ENCODE measurements at regions not wholly inside any gene's neighbourhood (a gene's known extent, or its start where the extent isn't known, plus 50 kb on each side); places are given as distances from the start of the nearest gene placed in this dataset.

DNA sequence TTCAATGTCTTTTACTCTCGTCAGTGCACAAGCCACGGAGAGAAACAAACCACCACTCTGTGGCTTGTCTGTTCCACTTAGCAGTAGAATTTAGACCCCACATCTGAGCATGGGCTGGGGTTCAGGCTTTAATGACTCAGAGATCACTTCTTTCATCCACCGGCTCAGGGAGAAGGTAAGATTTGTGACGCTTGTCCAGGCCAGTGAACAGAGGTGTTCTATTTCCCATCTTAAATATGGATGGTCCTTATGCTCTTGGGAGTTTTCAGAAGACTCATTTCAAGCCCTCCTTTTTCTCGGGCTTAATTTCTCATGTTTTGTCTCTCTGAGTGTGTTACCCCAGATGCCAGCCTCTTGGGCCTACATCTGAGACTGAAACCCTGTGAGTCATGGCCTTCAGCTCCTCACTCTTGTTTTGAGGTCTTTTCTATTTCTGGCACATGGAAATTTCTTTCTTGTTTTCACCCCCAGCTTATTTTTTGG lies 127.4 kb upstream of the SFRP2 start:
- H3K4me1 Mint-ChIP-seq = no peaks in the 10 kb centered on the region
- H3K27me3 ChIP-seq (ENCODE audit: insufficient read depth, low read length) = no peaks in the 10 kb centered on the region
- no peaks in the 10 kb centered on the region for H3K9me3 ChIP-seq (ENCODE audit: control insufficient read depth in 1 of 2, low read length in 2 of 2)
- H3K36me3 Mint-ChIP-seq = no peaks in the 10 kb centered on the region
- no peaks in the 10 kb centered on the region for H3K9me3 Mint-ChIP-seq
- H3K27me3 Mint-ChIP-seq = peaks cover 9% of the 10 kb centered on the region in 2 donors
- DNase-seq = no peak
- no peak overlapping the region for H3K4me3 Mint-ChIP-seq
- no peak overlapping the region for H3K27ac ChIP-seq (ENCODE audit: low read depth, low read length)
- intact Hi-C loops (cut with micrococcal nuclease) = no loop called here
- ChIA-PET POLR2A (ENCODE audit: partially characterized antibody) (no interaction called here), CTCF (ENCODE audit: partially characterized antibody) (no interaction called here)
- no peaks in the 10 kb centered on the region for H3K36me3 ChIP-seq (ENCODE audit: insufficient read depth, low read length)
- no peak overlapping the region for H3K27ac Mint-ChIP-seq
- H3K4me1 ChIP-seq (ENCODE audit: insufficient read depth, low read length) = no peaks in the 10 kb centered on the region
- no peak overlapping the region for H3K4me3 ChIP-seq (ENCODE audit: low read length in 2 of 2)

DNA sequence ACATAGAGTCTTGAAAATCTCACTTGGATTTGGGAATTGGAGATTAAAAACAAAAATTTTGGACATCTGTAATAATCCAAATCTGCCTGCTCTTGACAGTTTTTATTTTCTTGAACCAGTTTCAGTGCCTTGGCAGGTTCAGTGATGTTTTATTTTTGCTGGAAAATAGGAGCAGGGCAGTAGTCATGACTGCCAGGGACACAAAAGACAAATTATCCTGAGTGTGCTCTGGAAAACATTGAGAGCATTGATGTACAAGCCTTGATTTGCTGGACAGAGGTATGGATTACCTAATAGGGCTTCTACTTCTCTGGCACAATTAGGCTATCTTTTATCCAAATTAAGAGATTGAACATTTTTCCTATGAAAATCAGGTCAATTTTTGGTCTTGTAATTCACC lies 123.4 kb upstream of the SFRP2 start:
- Histone ChIP-seq H3K4me3 (ENCODE audit: low read length in 2 of 2) (no peak overlapping the region), H3K4me1 (ENCODE audit: insufficient read depth, low read length) (no peaks in the 10 kb centered on the region), H3K27ac (ENCODE audit: low read depth, low read length) (no peak overlapping the region), H3K27me3 (ENCODE audit: insufficient read depth, low read length) (no peaks in the 10 kb centered on the region), H3K9me3 (ENCODE audit: control insufficient read depth in 1 of 2, low read length in 2 of 2) (no peaks in the 10 kb centered on the region), H3K36me3 (ENCODE audit: insufficient read depth, low read length) (no peaks in the 10 kb centered on the region)
- Mint-ChIP-seq H3K9me3 (no peaks in the 10 kb centered on the region), H3K4me1 (peaks cover 0 to 2% (median 0%) of the 10 kb centered on the region in 4 donors), H3K27ac (no peak overlapping the region), H3K27me3 (peaks cover 10% of the 10 kb centered on the region in 2 donors), H3K4me3 (no peak overlapping the region), H3K36me3 (no peaks in the 10 kb centered on the region)
- no peak for DNase-seq
- intact Hi-C loops (cut with micrococcal nuclease) = no loop called here
- ChIA-PET POLR2A (ENCODE audit: partially characterized antibody) (no interaction called here), CTCF (ENCODE audit: partially characterized antibody) (no interaction called here)

DNA sequence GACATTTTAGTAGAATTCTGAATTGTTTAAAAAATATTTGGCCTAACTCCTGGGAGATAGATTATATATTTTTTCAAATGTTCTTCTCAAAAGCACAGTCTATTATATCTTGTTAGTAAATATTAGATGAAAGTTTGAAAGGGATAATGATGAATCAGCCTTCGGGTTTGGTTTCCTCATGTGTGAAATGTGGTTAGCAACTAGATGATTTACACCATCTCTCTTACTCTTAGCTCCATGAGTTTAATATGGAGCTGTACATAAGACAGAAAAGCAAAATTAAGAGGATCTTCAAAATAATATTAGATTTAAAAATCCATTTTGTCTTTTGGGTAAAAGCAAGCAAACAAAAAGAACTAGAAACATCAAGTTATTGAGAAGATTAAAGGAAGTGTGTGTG lies 120.8 kb upstream of the SFRP2 start:
- H3K27me3 Mint-ChIP-seq = peaks cover 10 to 15% of the 10 kb centered on the region in 2 donors
- no peak for DNase-seq
- no peak overlapping the region for H3K4me3 Mint-ChIP-seq
- H3K4me1 Mint-ChIP-seq = peaks cover 0 to 2% (median under 1%) of the 10 kb centered on the region in 4 donors
- Histone ChIP-seq H3K27ac (ENCODE audit: low read depth, low read length) (no peak overlapping the region), H3K36me3 (ENCODE audit: insufficient read depth, low read length) (no peaks in the 10 kb centered on the region), H3K27me3 (ENCODE audit: insufficient read depth, low read length) (no peaks in the 10 kb centered on the region), H3K9me3 (ENCODE audit: control insufficient read depth in 1 of 2, low read length in 2 of 2) (no peaks in the 10 kb centered on the region), H3K4me3 (ENCODE audit: low read length in 2 of 2) (no peak overlapping the region), H3K4me1 (ENCODE audit: insufficient read depth, low read length) (no peaks in the 10 kb centered on the region)
- ChIA-PET CTCF (ENCODE audit: partially characterized antibody) (no interaction called here), POLR2A (ENCODE audit: partially characterized antibody) (no interaction called here)
- H3K27ac Mint-ChIP-seq = no peak overlapping the region
- H3K9me3 Mint-ChIP-seq = no peaks in the 10 kb centered on the region
- intact Hi-C loops (cut with micrococcal nuclease) = no loop called here
- H3K36me3 Mint-ChIP-seq = no peaks in the 10 kb centered on the region

DNA sequence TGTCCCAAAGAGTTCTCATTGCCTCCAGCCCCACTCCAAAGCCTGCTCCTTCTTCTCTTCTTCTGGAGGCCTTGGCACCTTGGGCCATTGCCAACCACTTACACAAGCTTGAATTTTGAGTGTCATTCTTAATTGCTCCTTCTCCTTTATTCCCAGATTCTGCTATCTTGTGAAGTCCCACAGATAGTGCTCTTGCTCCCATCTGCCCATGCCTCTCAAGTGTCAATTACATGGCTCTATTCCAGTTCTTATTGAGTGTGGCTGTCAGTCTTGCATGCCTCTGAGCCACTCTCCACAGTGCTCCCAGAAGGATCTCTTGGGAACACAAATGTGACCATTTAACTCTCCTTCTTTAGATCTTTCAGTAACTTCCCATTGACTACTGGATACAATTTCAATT lies 117.3 kb upstream of the SFRP2 start:
- Histone ChIP-seq H3K4me3 (ENCODE audit: low read length in 2 of 2) (no peak overlapping the region), H3K4me1 (ENCODE audit: insufficient read depth, low read length) (no peaks in the 10 kb centered on the region), H3K27ac (ENCODE audit: low read depth, low read length) (no peak overlapping the region), H3K9me3 (ENCODE audit: control insufficient read depth in 1 of 2, low read length in 2 of 2) (no peaks in the 10 kb centered on the region), H3K27me3 (ENCODE audit: insufficient read depth, low read length) (no peaks in the 10 kb centered on the region), H3K36me3 (ENCODE audit: insufficient read depth, low read length) (no peaks in the 10 kb centered on the region)
- H3K27ac Mint-ChIP-seq = no peak overlapping the region
- H3K9me3 Mint-ChIP-seq = no peaks in the 10 kb centered on the region
- intact Hi-C loops (cut with micrococcal nuclease) = no loop called here
- H3K4me1 Mint-ChIP-seq = peaks cover 0 to 2% (median under 1%) of the 10 kb centered on the region in 4 donors
- ChIA-PET POLR2A (ENCODE audit: partially characterized antibody) (no interaction called here), CTCF (ENCODE audit: partially characterized antibody) (no interaction called here)
- no peak overlapping the region for H3K4me3 Mint-ChIP-seq
- H3K36me3 Mint-ChIP-seq = no peaks in the 10 kb centered on the region
- H3K27me3 Mint-ChIP-seq = peaks cover 0 to 7% of the 10 kb centered on the region in 2 donors
- no peak for DNase-seq

DNA sequence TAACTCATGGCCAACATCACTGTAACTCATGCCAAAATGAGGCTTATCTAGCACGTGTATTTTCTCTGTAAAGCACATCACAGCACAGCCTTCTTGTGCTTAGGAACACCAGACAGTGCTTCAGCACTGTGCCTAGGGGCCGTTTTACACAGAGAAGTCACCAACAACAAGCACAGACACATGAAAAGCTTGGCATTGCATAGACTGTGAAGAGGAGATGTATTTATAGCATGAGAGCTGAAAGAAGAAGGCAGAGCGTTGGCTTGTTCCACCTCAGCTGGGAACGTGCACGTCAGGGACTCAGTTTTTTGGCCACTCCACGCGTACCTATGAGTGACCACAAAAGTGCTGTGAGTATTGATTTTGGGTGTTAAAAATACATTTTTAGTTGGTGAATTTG lies 116.3 kb upstream of the SFRP2 start:
- H3K36me3 Mint-ChIP-seq = no peaks in the 10 kb centered on the region
- peaks cover 0 to 2% (median under 1%) of the 10 kb centered on the region in 4 donors for H3K4me1 Mint-ChIP-seq
- no peak overlapping the region for H3K27ac Mint-ChIP-seq
- no peaks in the 10 kb centered on the region for H3K9me3 ChIP-seq (ENCODE audit: control insufficient read depth in 1 of 2, low read length in 2 of 2)
- no peak overlapping the region for H3K4me3 ChIP-seq (ENCODE audit: low read length in 2 of 2)
- CTCF ChIA-PET (ENCODE audit: partially characterized antibody) = interaction anchor here (0.6 kb wide), 1 partner anchor 124 kb away, joined by 3 read pairs; no protein-coding TSS in a partner anchor
- intact Hi-C loops (cut with micrococcal nuclease) = no loop called here
- POLR2A ChIA-PET (ENCODE audit: partially characterized antibody) = no interaction called here
- H3K36me3 ChIP-seq (ENCODE audit: insufficient read depth, low read length) = no peaks in the 10 kb centered on the region
- no peaks in the 10 kb centered on the region for H3K27me3 ChIP-seq (ENCODE audit: insufficient read depth, low read length)
- no peak for DNase-seq
- H3K9me3 Mint-ChIP-seq = no peaks in the 10 kb centered on the region
- no peak overlapping the region for H3K27ac ChIP-seq (ENCODE audit: low read depth, low read length)
- H3K27me3 Mint-ChIP-seq = peaks cover 0 to 9% of the 10 kb centered on the region in 2 donors
- H3K4me3 Mint-ChIP-seq = no peak overlapping the region
- H3K4me1 ChIP-seq (ENCODE audit: insufficient read depth, low read length) = no peaks in the 10 kb centered on the region

DNA sequence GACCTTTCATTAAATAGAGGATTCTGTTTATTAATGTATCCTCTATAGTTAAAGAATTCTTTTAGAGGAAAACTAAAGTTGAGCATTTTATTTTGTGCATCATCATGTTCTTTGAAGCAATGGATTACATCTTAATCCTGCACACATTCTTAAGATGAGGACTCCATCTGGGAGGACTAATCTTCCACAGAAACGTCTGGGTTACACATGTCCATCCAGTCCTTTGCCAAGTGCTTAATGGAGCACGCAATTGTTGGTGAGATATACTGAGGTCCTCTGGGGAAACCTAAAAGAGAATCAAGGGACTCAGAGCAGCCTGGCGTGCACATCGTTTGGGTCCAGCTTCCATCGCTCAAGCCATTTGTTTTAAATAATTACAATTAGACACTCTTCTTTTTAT lies 115.1 kb upstream of the SFRP2 start:
- Mint-ChIP-seq H3K9me3 (no peaks in the 10 kb centered on the region), H3K4me1 (peaks cover 0 to 2% (median under 1%) of the 10 kb centered on the region in 4 donors), H3K36me3 (no peaks in the 10 kb centered on the region), H3K27ac (no peak overlapping the region), H3K27me3 (peaks cover 2 to 12% of the 10 kb centered on the region in 2 donors), H3K4me3 (no peak overlapping the region)
- CTCF ChIA-PET (ENCODE audit: partially characterized antibody) = no interaction called here
- Histone ChIP-seq H3K4me3 (ENCODE audit: low read length in 2 of 2) (no peak overlapping the region), H3K36me3 (ENCODE audit: insufficient read depth, low read length) (no peaks in the 10 kb centered on the region), H3K9me3 (ENCODE audit: control insufficient read depth in 1 of 2, low read length in 2 of 2) (no peaks in the 10 kb centered on the region), H3K27ac (ENCODE audit: low read depth, low read length) (no peak overlapping the region), H3K27me3 (ENCODE audit: insufficient read depth, low read length) (no peaks in the 10 kb centered on the region), H3K4me1 (ENCODE audit: insufficient read depth, low read length) (no peaks in the 10 kb centered on the region)
- POLR2A ChIA-PET (ENCODE audit: partially characterized antibody) = no interaction called here
- intact Hi-C loops (cut with micrococcal nuclease) = no loop called here
- DNase-seq = no peak

DNA sequence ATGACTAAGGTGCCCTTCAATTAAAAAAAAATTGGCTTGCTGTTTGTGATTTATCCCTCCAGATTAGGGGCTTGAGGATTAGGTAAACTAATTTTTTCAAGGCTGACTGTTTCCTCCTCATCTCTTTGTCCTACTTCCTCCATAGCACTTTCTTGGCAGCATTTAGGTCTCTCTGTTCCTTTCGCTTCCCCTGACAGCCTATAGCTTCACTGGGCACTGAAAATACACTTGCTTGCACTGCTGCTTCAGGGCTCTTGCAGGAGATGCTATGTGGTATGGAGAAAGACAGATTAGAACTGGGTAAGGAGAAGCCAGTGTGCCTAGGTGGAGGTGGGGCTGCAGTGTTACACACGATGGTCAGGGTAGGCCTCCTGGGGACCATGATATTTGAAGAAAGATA lies 112.3 kb upstream of the SFRP2 start:
- no peaks in the 10 kb centered on the region for H3K27me3 ChIP-seq (ENCODE audit: insufficient read depth, low read length)
- Mint-ChIP-seq H3K36me3 (no peaks in the 10 kb centered on the region), H3K4me1 (no peaks in the 10 kb centered on the region), H3K27me3 (peaks cover 6 to 11% of the 10 kb centered on the region in 2 donors), H3K4me3 (no peak overlapping the region), H3K27ac (no peak overlapping the region), H3K9me3 (peaks cover 0 to 4% (median 0%) of the 10 kb centered on the region in 8 donors)
- no peak for DNase-seq
- ChIA-PET POLR2A (ENCODE audit: partially characterized antibody) (no interaction called here), CTCF (ENCODE audit: partially characterized antibody) (no interaction called here)
- no peaks in the 10 kb centered on the region for H3K9me3 ChIP-seq (ENCODE audit: control insufficient read depth in 1 of 2, low read length in 2 of 2)
- no peak overlapping the region for H3K27ac ChIP-seq (ENCODE audit: low read depth, low read length)
- H3K4me3 ChIP-seq (ENCODE audit: low read length in 2 of 2) = no peak overlapping the region
- H3K4me1 ChIP-seq (ENCODE audit: insufficient read depth, low read length) = no peaks in the 10 kb centered on the region
- no peaks in the 10 kb centered on the region for H3K36me3 ChIP-seq (ENCODE audit: insufficient read depth, low read length)
- intact Hi-C loops (cut with micrococcal nuclease) = no loop called here

DNA sequence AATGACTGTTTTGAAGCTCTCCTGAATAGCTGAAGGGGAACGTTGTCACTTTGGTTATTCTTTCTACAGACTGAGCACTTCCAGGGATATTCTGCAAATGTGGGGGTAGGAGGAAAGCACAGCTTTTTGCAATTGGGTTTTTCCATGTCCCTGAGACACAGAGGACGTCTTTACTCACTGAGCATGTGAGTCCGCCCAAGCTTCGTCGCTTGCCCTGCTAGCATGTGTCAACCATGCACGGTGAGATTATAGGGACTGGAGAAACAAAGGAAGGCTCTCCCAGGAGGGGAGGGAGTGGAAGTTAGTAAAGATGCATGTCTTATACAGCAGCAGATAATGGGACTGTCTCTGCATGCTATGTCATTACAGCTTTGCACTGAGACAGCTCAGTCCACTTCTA lies 111.5 kb upstream of the SFRP2 start:
- intact Hi-C loops (cut with micrococcal nuclease) = no loop called here
- Mint-ChIP-seq H3K9me3 (peaks cover 0 to 4% (median 0%) of the 10 kb centered on the region in 8 donors), H3K36me3 (no peaks in the 10 kb centered on the region), H3K4me1 (no peaks in the 10 kb centered on the region), H3K27me3 (peaks cover 6 to 11% of the 10 kb centered on the region in 2 donors), H3K4me3 (no peak overlapping the region), H3K27ac (no peak overlapping the region)
- ChIA-PET CTCF (ENCODE audit: partially characterized antibody) (no interaction called here), POLR2A (ENCODE audit: partially characterized antibody) (no interaction called here)
- Histone ChIP-seq H3K27ac (ENCODE audit: low read depth, low read length) (no peak overlapping the region), H3K4me1 (ENCODE audit: insufficient read depth, low read length) (no peaks in the 10 kb centered on the region), H3K27me3 (ENCODE audit: insufficient read depth, low read length) (no peaks in the 10 kb centered on the region), H3K9me3 (ENCODE audit: control insufficient read depth in 1 of 2, low read length in 2 of 2) (no peaks in the 10 kb centered on the region), H3K36me3 (ENCODE audit: insufficient read depth, low read length) (no peaks in the 10 kb centered on the region), H3K4me3 (ENCODE audit: low read length in 2 of 2) (no peak overlapping the region)
- no peak for DNase-seq
